Endothelial cell of umbilical vein (primary cell): ENCODE measurements at regions not wholly inside any gene's neighbourhood (a gene's known extent, or its start where the extent isn't known, plus 50 kb on each side); places are given as distances from the start of the nearest gene placed in this dataset.

Source experiments
- BruUV-seq: library from RNA; stranded (reverse); fragments of 400-500 nt; replicated peaks from 2 replicates; lab custom pipeline; 2021; lab: Mats Ljungman, UMichigan
- CTCF ChIA-PET: fragments of 300-600, 350-600 bp; sonication (Branson Sonifier 250); formaldehyde crosslinking; loops from one replicate; lab custom pipeline; 2021; ENCODE audit warnings: antibody characterized with exemption, inconsistent platforms; lab: Charles Lee
- POLR2A ChIA-PET: fragments of 300-600, 350-600 bp; sonication (Branson Sonifier 250); formaldehyde crosslinking; loops from one replicate; lab custom pipeline; 2021; ENCODE audit warnings: antibody characterized with exemption, inconsistent platforms; lab: Charles Lee
- DNase-seq: peaks from one replicate; pipeline ENCODE4 v3.0.0-alpha.2; 2011; ENCODE audit warnings: low read depth, low spot score
- FAIRE-seq: peaks from 2 replicates; lab custom pipeline; 2011; peaks lifted over from hg19 to GRCh38; lab: Jason Lieb, UNC
- H2AFZ ChIP-seq: 2 replicates; pipeline ENCODE4 v1.6.0; 2012; ENCODE audit warnings: low read depth, low read length, control low read depth, inconsistent platforms
- H3K27ac ChIP-seq: 2 replicates; pipeline ENCODE4 v1.5.1; 2011; ENCODE audit warnings: low read depth, mild to moderate bottlenecking, control low read depth, low read length, moderate library complexity; ENCODE audit not compliant: insufficient read depth
- H3K27me3 ChIP-seq, 2 experiments: 2 replicates each; pipeline versions ENCODE4 v1.6.0 to v1.6.1; 2011; ENCODE audit warnings: low read length in 2 of 2, mixed read lengths in 1 of 2; ENCODE audit not compliant: control insufficient read depth in 2 of 2, insufficient read depth in 2 of 2
- H3K36me3 ChIP-seq, 2 experiments: 2 replicates in 1 of 2; 3 replicates in 1 of 2; pipeline ENCODE4 v1.5.1; 2011; ENCODE audit warnings: low read length in 2 of 2, mild to moderate bottlenecking in 1 of 2, moderate library complexity in 1 of 2; ENCODE audit not compliant: control insufficient read depth in 2 of 2, insufficient read depth in 2 of 2; ENCODE audit errors: extremely low read depth in 1 of 2
- H3K4me1 ChIP-seq: 3 replicates; pipeline ENCODE4 v1.5.1; 2011; ENCODE audit warnings: mild to moderate bottlenecking, low read length; ENCODE audit not compliant: control insufficient read depth, insufficient read depth; ENCODE audit errors: extremely low read depth
- H3K4me2 ChIP-seq: 2 replicates; pipeline ENCODE4 v1.6.1; 2011; ENCODE audit warnings: low read length, control low read depth, mixed read lengths; ENCODE audit not compliant: insufficient read depth
- H3K4me3 ChIP-seq, 3 experiments: fragments of 200-600 bp in 1 of 3; sonication (generic), shearing (Covaris generic) in 1 of 3; replicated peaks in 1 of 3; 2 replicates each; pipeline ENCODE4 v1.5.1; 2011 to 2016; ENCODE audit warnings: control low read depth in 3 of 3, low read length in 3 of 3, mild to moderate bottlenecking in 2 of 3, inconsistent platforms in 1 of 3, low read depth in 1 of 3, moderate library complexity in 1 of 3; ENCODE audit not compliant: insufficient read depth in 1 of 3
- H3K79me2 ChIP-seq: 2 replicates; pipeline ENCODE4 v1.6.0; 2012; ENCODE audit warnings: low read length, inconsistent platforms; ENCODE audit not compliant: control insufficient read depth, insufficient read depth
- H3K9ac ChIP-seq: replicated peaks from 2 replicates; pipeline ENCODE3; 2011; ENCODE audit warnings: low read length, control low read depth; ENCODE audit not compliant: insufficient read depth; ENCODE audit errors: extremely low read depth
- H3K9me1 ChIP-seq: replicated peaks from 3 replicates; pipeline ENCODE4 v1.6.0; 2011; ENCODE audit warnings: mild to moderate bottlenecking, low read length; ENCODE audit not compliant: control insufficient read depth, insufficient read depth; ENCODE audit errors: extremely low read depth
- H3K9me3 ChIP-seq: replicated peaks from 2 replicates; pipeline ENCODE4 v1.5.1; 2012; ENCODE audit warnings: low read length, inconsistent platforms; ENCODE audit not compliant: control insufficient read depth, insufficient read depth
- H4K20me1 ChIP-seq: replicated peaks from 2 replicates; pipeline ENCODE3; 2011; ENCODE audit warnings: mild to moderate bottlenecking, low read length; ENCODE audit not compliant: control insufficient read depth, insufficient read depth; ENCODE audit errors: extremely low read depth
- CTCF ChIP-seq, 2 donors: IDR thresholded peaks; 1 replicate in 1 of 2; 2 replicates in 1 of 2; pipeline ENCODE4 v1.5.1; 2011; ENCODE audit warnings: low read length in 2 of 2, mild to moderate bottlenecking in 2 of 2, moderate library complexity in 2 of 2, control low read depth in 1 of 2, inconsistent platforms in 1 of 2, low read depth in 1 of 2; ENCODE audit not compliant: insufficient read depth in 1 of 2; ENCODE audit errors: extremely low read depth in 1 of 2
- EZH2 ChIP-seq: IDR thresholded peaks from 2 replicates; pipeline ENCODE4 v1.6.1; 2012; ENCODE audit warnings: borderline replicate concordance, low read depth, mild to moderate bottlenecking, moderate library complexity, low read length, inconsistent platforms; ENCODE audit not compliant: severe bottlenecking
- FOS ChIP-seq: IDR thresholded peaks from 2 replicates; pipeline ENCODE4 v1.6.1; 2011; ENCODE audit warnings: mild to moderate bottlenecking, low read length, moderate library complexity, borderline replicate concordance; ENCODE audit not compliant: insufficient read depth
- GATA2 ChIP-seq: IDR thresholded peaks from 2 replicates; pipeline ENCODE4 v1.7.0; 2011; ENCODE audit warnings: low read depth, mild to moderate bottlenecking, moderate library complexity, mixed read lengths, low read length; ENCODE audit not compliant: insufficient read length, insufficient read depth
- JUN ChIP-seq: IDR thresholded peaks from 2 replicates; pipeline ENCODE4 v1.6.1; 2011; ENCODE audit warnings: borderline replicate concordance, low read depth; ENCODE audit not compliant: insufficient read length, insufficient read depth
- MAX ChIP-seq: IDR thresholded peaks from 2 replicates; pipeline ENCODE4 v1.6.1; 2011; ENCODE audit not compliant: insufficient read depth, insufficient read length
- MYC ChIP-seq: IDR thresholded peaks from one replicate; pipeline ENCODE4 v1.6.1; 2011; ENCODE audit warnings: mild to moderate bottlenecking, low read depth, low read length
- POLR2A ChIP-seq: IDR thresholded peaks from 2 replicates; pipeline ENCODE4 v1.6.1; 2012; ENCODE audit warnings: low read depth, mild to moderate bottlenecking, control low read depth, low read length
- POLR2AphosphoS5 ChIP-seq: IDR thresholded peaks from 2 replicates; pipeline ENCODE4 v1.6.1; 2012; ENCODE audit warnings: low read depth, mild to moderate bottlenecking, control low read depth, low read length, moderate library complexity; ENCODE audit not compliant: insufficient read depth
- dilution Hi-C: fragments of 300-500 bp; cut with MboI; formaldehyde crosslinking; loops from one replicate; pipeline ENCODE4 v1.15.0; 2019; ENCODE audit warnings: low sequenced_read_pairs; ENCODE audit not compliant: extremely low pct_ligation_motif_present
- intact Hi-C: fragments of 100-400 bp; cut with micrococcal nuclease; formaldehyde crosslinking; loops from one replicate; pipeline ENCODE4 v1.10.0; 2022

GRCh38 chr3:181318321-181318720 is 328.8 kb upstream of the DNAJC19 start:
- Histone ChIP-seq H3K27me3 (no peaks in the 10 kb centered on the region), H3K9me1 (no peaks in the 10 kb centered on the region), H3K36me3 (no peaks in the 10 kb centered on the region), H3K9me3 (no peaks in the 10 kb centered on the region), H3K79me2 (no peaks in the 10 kb centered on the region), H3K4me3 (no peak overlapping the region), H3K9ac (no peak overlapping the region), H3K27ac (no peak overlapping the region), H3K4me2 (no peak overlapping the region), H2AFZ (no peak overlapping the region), H4K20me1 (no peaks in the 10 kb centered on the region), H3K4me1 (no peaks in the 10 kb centered on the region)
- no peak for TF ChIP-seq GATA2
- no peak for TF ChIP-seq CTCF (IDR thresholded peaks at IDR 0.05; ENCODE audit: extremely low read depth in 1 of 2, insufficient read depth in 1 of 2, low read depth in 1 of 2, low read length in 2 of 2)
- no peak for TF ChIP-seq POLR2A
- no peak for TF ChIP-seq MAX
- TF ChIP-seq FOS, result no peak
- no peak for TF ChIP-seq POLR2AphosphoS5
- no peak for TF ChIP-seq JUN
- no peak for TF ChIP-seq MYC
- TF ChIP-seq EZH2, result no peak
- DNase-seq, result no peak
- no peak for FAIRE-seq
- dilution Hi-C loops, result no loop called here
- CTCF ChIA-PET, result no interaction called here
- intact Hi-C loops, result no loop called here
- BruUV-seq, result no TSS peak
- POLR2A ChIA-PET, result interaction anchor here (0.6 kb wide), 1 partner anchor 381 kb away, joined by 4 read pairs; no protein-coding TSS in a partner anchor
